Activated naive CD8-positive, alpha-beta T cell treated with anti-CD3 and anti-CD28 coated beads, Interleukin-2, amount 50 U/mL, for 24 hours (primary cell): ENCODE measurements at regions not wholly inside any gene's neighbourhood (a gene's known extent, or its start where the extent isn't known, plus 50 kb on each side); places are given as distances from the start of the nearest gene placed in this dataset.

Experiments
- ATAC-seq: fragments of 150-1000 bp; cut with Tn5 transposase; one replicate; pipeline ENCODE4 v1.10.0; 2021
- DNase-seq: peaks from one replicate; pipeline ENCODE4 v3.0.0; 2021
- H3K27ac Mint-ChIP-seq: one replicate; pipeline ENCODE4 v1.8.0; 2021; ENCODE audit warnings: mild to moderate bottlenecking, mixed read lengths
- H3K27me3 Mint-ChIP-seq: one replicate; pipeline ENCODE4 v1.8.0; 2021; ENCODE audit warnings: mixed read lengths
- H3K36me3 Mint-ChIP-seq: one replicate; pipeline ENCODE4 v1.8.0; 2021; ENCODE audit warnings: low read depth, mixed read lengths
- H3K4me1 Mint-ChIP-seq: one replicate; pipeline ENCODE4 v1.8.0; 2021; ENCODE audit warnings: mixed read lengths
- H3K4me3 Mint-ChIP-seq: one replicate; pipeline ENCODE4 v1.8.0; 2021; ENCODE audit warnings: mild to moderate bottlenecking, moderate library complexity, mixed read lengths
- H3K9me3 Mint-ChIP-seq: one replicate; pipeline ENCODE4 v1.8.0; 2021; ENCODE audit warnings: mixed read lengths

DNA sequence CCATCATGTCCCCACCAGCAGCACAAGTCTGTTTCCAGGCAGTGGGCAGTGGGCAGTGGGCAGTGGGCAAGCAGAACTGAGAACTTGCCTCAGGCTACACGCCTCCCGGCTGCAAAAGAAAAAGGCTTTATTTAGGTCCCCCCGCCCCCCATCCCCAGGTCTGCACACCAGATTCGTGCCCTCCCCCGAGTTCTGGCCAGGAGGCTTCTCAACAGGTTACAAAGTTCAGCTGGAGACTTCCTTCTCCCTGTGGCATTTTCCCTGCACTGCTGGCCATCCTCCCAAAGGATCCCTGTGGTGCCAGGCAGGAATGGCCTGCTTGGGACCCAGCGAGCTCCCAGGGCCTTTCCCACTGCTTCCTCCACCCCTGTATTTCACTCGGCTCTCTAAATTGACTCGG is 97.0 kb upstream of the TRIM2 start:
- ATAC-seq (no peak), DNase-seq (no peak)
- Mint-ChIP-seq H3K27me3 (peaks cover 7% of the 10 kb centered on the region), H3K27ac (no peak overlapping the region), H3K9me3 (peaks cover 16% of the 10 kb centered on the region), H3K4me1 (peaks cover 14% of the 10 kb centered on the region), H3K36me3 (peaks cover 7% of the 10 kb centered on the region), H3K4me3 (no peak overlapping the region)

GRCh38 chr4:153109296-153109849 is 94.9 kb upstream of the TRIM2 start:
- peaks cover 16% of the 10 kb centered on the region for H3K9me3 Mint-ChIP-seq
- no peak overlapping the region for H3K4me3 Mint-ChIP-seq
- DNase-seq (no peak), ATAC-seq (no peak)
- H3K27me3 Mint-ChIP-seq = peaks cover 3% of the 10 kb centered on the region
- peaks cover 14% of the 10 kb centered on the region for H3K4me1 Mint-ChIP-seq
- peaks cover 7% of the 10 kb centered on the region for H3K36me3 Mint-ChIP-seq
- H3K27ac Mint-ChIP-seq = no peak overlapping the region

DNA sequence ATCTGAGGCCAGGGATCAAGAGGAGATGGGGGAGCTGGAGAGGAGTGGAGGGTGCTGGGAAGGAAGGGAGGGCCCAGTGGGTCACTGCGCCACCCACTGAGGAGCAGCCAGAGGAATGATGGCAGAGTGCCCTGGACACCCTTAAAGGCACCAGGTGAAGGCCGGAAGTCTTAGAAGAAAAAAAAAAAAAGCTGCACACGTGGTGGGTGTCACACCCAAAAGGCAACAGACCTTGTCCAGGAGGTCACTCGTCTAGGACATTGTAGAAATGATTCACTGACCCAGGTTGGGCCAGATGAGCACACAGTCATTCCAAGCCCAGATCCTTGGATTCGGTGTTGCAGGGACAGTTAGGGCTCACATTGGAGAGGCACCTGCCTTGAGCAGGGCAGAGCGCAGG is 93.5 kb upstream of the TRIM2 start:
- Mint-ChIP-seq H3K4me3 (no peak overlapping the region), H3K27me3 (peaks cover 2% of the 10 kb centered on the region), H3K36me3 (peaks cover 4% of the 10 kb centered on the region), H3K4me1 (peaks cover 14% of the 10 kb centered on the region), H3K9me3 (peaks cover 7% of the 10 kb centered on the region), H3K27ac (peak overlapping the region; percentile 21)
- DNase-seq (no peak), ATAC-seq (no peak)

DNA sequence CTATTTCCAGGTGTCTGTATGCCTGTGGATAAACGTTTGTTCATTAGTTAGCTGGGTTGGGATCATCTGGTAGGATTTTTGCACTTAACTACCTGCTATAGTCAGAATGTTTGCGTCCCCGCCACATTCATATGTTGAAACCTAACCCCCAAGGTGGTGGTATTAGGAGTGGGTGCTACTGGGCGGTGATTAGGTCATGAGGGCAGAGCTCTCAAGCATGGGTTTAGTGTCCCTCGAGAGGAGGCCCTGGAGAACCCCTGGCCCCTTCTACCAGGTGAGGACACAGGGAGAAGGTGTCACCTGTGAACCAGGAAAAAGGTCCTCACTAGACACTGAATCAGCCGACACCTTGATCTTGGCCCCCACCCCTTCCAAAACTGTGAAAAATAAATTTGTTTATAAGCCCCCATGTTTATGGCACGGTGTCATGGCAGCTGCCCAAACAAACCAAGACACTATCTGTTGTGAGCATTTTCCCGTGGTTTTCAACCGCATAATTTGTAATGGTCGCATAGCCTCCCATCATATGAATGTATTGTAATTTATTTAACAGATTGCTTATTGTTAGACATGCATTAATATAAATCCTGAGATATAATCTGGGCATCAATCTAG is 92.7 kb upstream of the TRIM2 start:
- Mint-ChIP-seq H3K4me3 (no peak overlapping the region), H3K36me3 (no peaks in the 10 kb centered on the region), H3K27me3 (peaks cover 2% of the 10 kb centered on the region), H3K4me1 (peaks cover 14% of the 10 kb centered on the region), H3K9me3 (no peaks in the 10 kb centered on the region), H3K27ac (no peak overlapping the region)
- ATAC-seq = no peak
- DNase-seq = no peak

DNA sequence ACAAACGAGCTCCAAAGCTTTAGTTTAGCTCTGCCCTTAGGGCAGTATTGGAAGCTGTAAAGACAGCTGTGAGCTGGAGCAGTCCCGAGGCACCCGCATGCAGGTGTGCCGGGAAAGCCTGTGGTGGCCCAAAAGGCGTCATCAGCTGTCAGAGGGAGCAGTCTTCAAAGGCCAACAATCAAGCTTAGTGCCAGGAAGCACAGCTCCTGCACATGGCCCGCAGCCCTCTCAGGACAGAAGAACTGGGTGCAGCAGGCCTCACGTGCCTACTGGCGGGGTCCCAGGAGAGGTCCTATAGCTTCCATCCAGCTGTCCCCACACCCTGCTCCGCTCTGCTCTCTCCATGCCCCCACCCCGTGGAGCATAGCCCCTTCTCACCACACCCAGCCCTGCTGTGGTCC is 92.2 kb upstream of the TRIM2 start:
- H3K4me3 Mint-ChIP-seq = no peak overlapping the region

GRCh38 chr4:153113061-153113837 is 91.0 kb upstream of the TRIM2 start:
- ATAC-seq = no peak
- H3K27me3 Mint-ChIP-seq = peaks cover 2% of the 10 kb centered on the region
- peak; percentile 16 for DNase-seq

More for the DNA sequence above, 92.2 kb upstream of the TRIM2 start:
- DNase-seq = peak; percentile 42
- Mint-ChIP-seq H3K27ac (no peak overlapping the region), H3K36me3 (no peaks in the 10 kb centered on the region), H3K9me3 (no peaks in the 10 kb centered on the region), H3K27me3 (peaks cover 2% of the 10 kb centered on the region), H3K4me1 (peaks cover 14% of the 10 kb centered on the region)
- peak; percentile 41 for ATAC-seq

DNA sequence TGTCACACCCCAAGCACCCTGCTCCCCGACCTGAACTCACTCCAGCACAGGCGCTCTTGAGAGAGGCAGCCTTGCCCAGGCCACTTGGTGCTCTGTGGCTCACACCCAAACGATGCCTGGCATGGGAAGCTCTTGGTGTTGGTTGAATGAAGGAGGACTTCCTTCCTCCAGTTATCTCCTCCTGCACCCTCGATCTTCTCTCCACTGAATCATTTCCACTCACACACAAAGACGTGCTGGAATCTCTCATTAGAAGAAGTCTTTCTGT is 90.5 kb upstream of the TRIM2 start:
- no peak overlapping the region for H3K4me3 Mint-ChIP-seq
- DNase-seq (no peak), ATAC-seq (no peak)
- peaks cover 18% of the 10 kb centered on the region for H3K4me1 Mint-ChIP-seq
- H3K9me3 Mint-ChIP-seq = no peaks in the 10 kb centered on the region
- H3K27me3 Mint-ChIP-seq = peaks cover 2% of the 10 kb centered on the region
- no peak overlapping the region for H3K27ac Mint-ChIP-seq
- no peaks in the 10 kb centered on the region for H3K36me3 Mint-ChIP-seq

More at GRCh38 chr4:153113061-153113837, 91.0 kb upstream of the TRIM2 start:
- Mint-ChIP-seq H3K4me1 (peaks cover 16% of the 10 kb centered on the region), H3K27ac (no peak overlapping the region), H3K9me3 (no peaks in the 10 kb centered on the region), H3K4me3 (no peak overlapping the region), H3K36me3 (no peaks in the 10 kb centered on the region)

DNA sequence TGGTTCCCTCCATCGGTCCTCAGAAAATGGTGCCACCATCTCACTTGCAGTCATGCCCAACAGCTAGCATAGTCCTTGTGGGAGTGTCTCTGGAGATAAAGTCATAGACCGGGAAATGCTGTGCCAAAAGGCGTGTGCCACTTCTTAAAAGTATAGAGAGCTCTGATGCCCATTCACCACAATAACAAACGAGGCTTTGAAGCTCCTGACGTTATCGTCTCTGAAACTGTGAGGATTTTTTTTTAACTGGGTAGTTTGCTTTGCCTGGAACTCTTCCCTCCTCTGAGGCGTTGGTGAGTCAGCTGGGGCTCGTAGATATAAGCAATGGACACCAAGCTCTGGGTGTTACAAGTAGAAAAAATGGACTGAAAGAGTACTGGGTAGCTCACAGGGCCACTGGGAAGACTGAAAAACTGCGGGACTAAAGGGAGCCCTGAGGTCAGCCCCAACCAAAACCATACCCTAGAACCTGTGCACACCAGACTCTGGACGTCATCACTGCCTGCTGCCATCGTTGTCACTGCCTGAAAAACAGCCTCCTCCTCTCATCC is 89.4 kb upstream of the TRIM2 start:
- DNase-seq = peak; percentile 37
- peaks cover 9% of the 10 kb centered on the region for H3K4me1 Mint-ChIP-seq
- no peak overlapping the region for H3K4me3 Mint-ChIP-seq
- ATAC-seq = peak; percentile 68
- H3K27ac Mint-ChIP-seq = no peak overlapping the region
- no peaks in the 10 kb centered on the region for H3K9me3 Mint-ChIP-seq
- no peaks in the 10 kb centered on the region for H3K36me3 Mint-ChIP-seq
- peaks cover 2% of the 10 kb centered on the region for H3K27me3 Mint-ChIP-seq

GRCh38 chr4:153115322-153116290 is 88.6 kb upstream of the TRIM2 start:
- ATAC-seq = peak; percentile 61
- Mint-ChIP-seq H3K27me3 (peaks cover 2% of the 10 kb centered on the region), H3K4me1 (peaks cover 7% of the 10 kb centered on the region), H3K27ac (no peak overlapping the region), H3K36me3 (no peaks in the 10 kb centered on the region), H3K4me3 (no peak overlapping the region), H3K9me3 (no peaks in the 10 kb centered on the region)
- peak; percentile 73 for DNase-seq

DNA sequence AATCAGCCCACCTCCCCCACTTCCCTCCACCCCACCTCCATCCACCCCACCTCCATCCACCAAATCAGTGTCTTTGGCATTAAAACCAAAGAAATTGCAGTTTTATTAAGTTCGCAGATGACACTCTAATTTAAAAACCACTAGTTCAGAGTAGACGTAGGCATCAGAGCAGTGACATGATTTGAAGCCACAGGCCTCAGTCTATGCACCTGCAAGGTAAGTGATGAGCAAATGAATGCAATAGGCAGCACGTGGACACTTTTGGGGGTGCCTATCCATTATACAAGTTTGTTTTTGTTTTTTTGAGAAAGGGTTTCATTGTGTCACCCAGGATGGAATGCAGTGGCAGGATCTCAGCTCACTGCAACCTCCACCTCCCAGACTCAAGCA is 88.0 kb upstream of the TRIM2 start:
- ATAC-seq (no peak), DNase-seq (no peak)
- Mint-ChIP-seq H3K4me1 (peaks cover 4% of the 10 kb centered on the region), H3K27me3 (peaks cover 2% of the 10 kb centered on the region), H3K27ac (no peak overlapping the region), H3K4me3 (no peak overlapping the region), H3K9me3 (no peaks in the 10 kb centered on the region), H3K36me3 (no peaks in the 10 kb centered on the region)

GRCh38 chr4:153116801-153117200 is 87.4 kb upstream of the TRIM2 start:
- Mint-ChIP-seq H3K9me3 (no peaks in the 10 kb centered on the region), H3K27ac (no peak overlapping the region), H3K27me3 (peaks cover 2% of the 10 kb centered on the region), H3K36me3 (no peaks in the 10 kb centered on the region), H3K4me3 (no peak overlapping the region), H3K4me1 (peaks cover 4% of the 10 kb centered on the region)
- DNase-seq (no peak), ATAC-seq (no peak)

- no peak for ATAC-seq
- Mint-ChIP-seq H3K4me1 (peaks cover 4% of the 10 kb centered on the region), H3K27me3 (peaks cover 2% of the 10 kb centered on the region), H3K9me3 (no peaks in the 10 kb centered on the region), H3K36me3 (no peaks in the 10 kb centered on the region), H3K4me3 (no peak overlapping the region), H3K27ac (no peak overlapping the region)
- DNase-seq = no peak
Observed at GRCh38 chr4:153117554-153117953, 86.7 kb upstream of the TRIM2 start.

GRCh38 chr4:153119626-153120025 is 84.6 kb upstream of the TRIM2 start:
- Mint-ChIP-seq H3K4me1 (peaks cover 6% of the 10 kb centered on the region), H3K27ac (no peak overlapping the region), H3K9me3 (no peaks in the 10 kb centered on the region), H3K4me3 (no peak overlapping the region), H3K36me3 (no peaks in the 10 kb centered on the region), H3K27me3 (peaks cover 2% of the 10 kb centered on the region)
- DNase-seq = no peak
- no peak for ATAC-seq

DNA sequence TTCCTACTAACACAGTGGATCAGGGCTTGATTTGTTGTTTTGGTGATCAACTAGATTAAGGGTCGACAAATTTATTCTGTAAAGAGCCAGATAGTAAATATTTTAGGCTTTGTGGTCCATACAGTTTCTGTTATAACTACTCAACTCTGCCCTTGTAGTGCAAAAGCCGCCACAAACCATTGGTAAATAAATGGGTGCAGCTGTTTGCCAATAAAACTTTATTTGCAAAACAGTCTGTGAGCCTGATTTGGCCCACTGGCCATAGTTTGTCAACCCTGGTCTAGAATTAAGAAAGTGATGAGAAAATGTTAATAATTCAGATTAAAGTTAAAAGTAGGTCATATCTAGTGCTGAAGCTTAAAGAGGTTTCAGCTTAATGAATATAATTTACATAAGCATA is 84.0 kb upstream of the TRIM2 start:
- ATAC-seq (no peak), DNase-seq (no peak)
- peaks cover 6% of the 10 kb centered on the region for H3K4me1 Mint-ChIP-seq
- peaks cover 2% of the 10 kb centered on the region for H3K27me3 Mint-ChIP-seq
- no peaks in the 10 kb centered on the region for H3K9me3 Mint-ChIP-seq
- H3K36me3 Mint-ChIP-seq = no peaks in the 10 kb centered on the region
- H3K27ac Mint-ChIP-seq = no peak overlapping the region
- no peak overlapping the region for H3K4me3 Mint-ChIP-seq
